ENCODE measurements at regions not wholly inside any gene's neighbourhood (a gene's known extent, or its start where the extent isn't known, plus 50 kb on each side); places are given as distances from the start of the nearest gene placed in this dataset.

- no peaks in the 10 kb centered on the region for H3K36me3 ChIP-seq
- no peaks in the 10 kb centered on the region for H3K27me3 ChIP-seq (replicated peaks)
- no peak overlapping the region for H3K4me3 ChIP-seq
- no peaks in the 10 kb centered on the region for H3K4me1 ChIP-seq (replicated peaks)
- H3K9me3 ChIP-seq (replicated peaks): no peaks in the 10 kb centered on the region
- H3K27ac ChIP-seq: no peak overlapping the region
- no peak for DNase-seq (ENCODE audit: low read depth in 1 of 2, low spot score in 2 of 2)
These were observed 54.7 kb upstream of the TSLP start for GRCh38 chr5:111016801-111017200.

- Histone ChIP-seq H3K4me1 (replicated peaks) (no peaks in the 10 kb centered on the region), H3K27me3 (replicated peaks) (no peaks in the 10 kb centered on the region), H3K27ac (no peak overlapping the region), H3K36me3 (no peaks in the 10 kb centered on the region), H3K9me3 (replicated peaks) (no peaks in the 10 kb centered on the region), H3K4me3 (no peak overlapping the region)
- DNase-seq (ENCODE audit: low read depth in 1 of 2, low spot score in 2 of 2): no peak
These were observed 53.8 kb upstream of the TSLP start for GRCh38 chr5:111017731-111018130.
